Urinary bladder (tissue), 3 donors: ENCODE measurements at regions not wholly inside any gene's neighbourhood (a gene's known extent, or its start where the extent isn't known, plus 50 kb on each side); places are given as distances from the start of the nearest gene placed in this dataset.

ENCODE experiments used
- DNase-seq: peaks from one replicate; pipeline ENCODE4 v3.0.0-alpha.2; 2015; ENCODE audit errors: extremely low spot score
- H3K27ac ChIP-seq: one replicate; pipeline ENCODE4 v1.5.1; 2013; ENCODE audit warnings: low read depth, mild to moderate bottlenecking, moderate library complexity
- H3K36me3 ChIP-seq: one replicate; pipeline ENCODE4 v1.6.1; 2013; ENCODE audit warnings: mild to moderate bottlenecking, moderate library complexity; ENCODE audit not compliant: insufficient read depth
- H3K4me1 ChIP-seq: one replicate; pipeline ENCODE4 v1.6.1; 2013; ENCODE audit warnings: mild to moderate bottlenecking, moderate library complexity; ENCODE audit not compliant: insufficient read depth
- H3K4me3 ChIP-seq: one replicate; pipeline ENCODE4 v1.5.1; 2013; ENCODE audit warnings: low read depth, low read length
- WGBS: extraction: QIAGEN DNeasy Blood & Tissue Kit; methylation state at CpG from one replicate; pipeline ENCODE4 v1.1.7; 2013; 5-methylcytosine and 5-hydroxymethylcytosine counted together
- donor health status: healthy with polysubstance abuse.
- donor health status: healthy.

DNA sequence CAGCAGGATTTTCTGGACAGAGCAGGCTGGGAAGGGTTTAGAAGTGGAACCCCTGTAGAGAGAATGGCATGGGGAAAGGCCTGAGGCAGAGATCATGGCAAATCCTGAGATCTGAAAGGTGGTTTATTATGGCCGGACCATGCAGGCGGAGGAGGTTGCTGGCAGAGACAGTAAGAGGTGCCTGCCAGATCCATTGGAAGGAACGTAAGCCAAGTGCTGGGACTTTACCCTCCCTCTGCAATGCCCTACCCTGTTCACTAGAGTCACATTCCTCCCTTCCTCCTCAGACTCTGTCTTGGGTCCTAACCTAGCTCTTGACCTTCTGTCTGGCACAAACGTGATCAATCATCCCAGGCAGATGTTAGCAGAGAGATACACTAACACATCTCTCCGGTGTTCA lies 66.4 kb upstream of the SLC22A23 start:
- Histone ChIP-seq H3K4me3 (no peak overlapping the region), H3K36me3 (no peaks in the 10 kb centered on the region), H3K27ac (no peak overlapping the region), H3K4me1 (no peaks in the 10 kb centered on the region)
- WGBS, result 69% methylated on average over 5 of the region's 5 CpGs
- DNase-seq, result no peak

GRCh38 chr6:3522561-3523260 lies 65.9 kb upstream of the SLC22A23 start:
- H3K4me1 ChIP-seq, result no peaks in the 10 kb centered on the region
- no peak overlapping the region for H3K27ac ChIP-seq
- H3K4me3 ChIP-seq, result no peak overlapping the region
- 58% methylated on average over 7 of the region's 7 CpGs for WGBS
- no peak for DNase-seq
- H3K36me3 ChIP-seq, result no peaks in the 10 kb centered on the region

GRCh38 chr6:3520281-3521230 lies 63.7 kb upstream of the SLC22A23 start:
- no peaks in the 10 kb centered on the region for H3K36me3 ChIP-seq
- WGBS, result 80% methylated on average over 10 of the region's 10 CpGs
- no peak for DNase-seq

DNA sequence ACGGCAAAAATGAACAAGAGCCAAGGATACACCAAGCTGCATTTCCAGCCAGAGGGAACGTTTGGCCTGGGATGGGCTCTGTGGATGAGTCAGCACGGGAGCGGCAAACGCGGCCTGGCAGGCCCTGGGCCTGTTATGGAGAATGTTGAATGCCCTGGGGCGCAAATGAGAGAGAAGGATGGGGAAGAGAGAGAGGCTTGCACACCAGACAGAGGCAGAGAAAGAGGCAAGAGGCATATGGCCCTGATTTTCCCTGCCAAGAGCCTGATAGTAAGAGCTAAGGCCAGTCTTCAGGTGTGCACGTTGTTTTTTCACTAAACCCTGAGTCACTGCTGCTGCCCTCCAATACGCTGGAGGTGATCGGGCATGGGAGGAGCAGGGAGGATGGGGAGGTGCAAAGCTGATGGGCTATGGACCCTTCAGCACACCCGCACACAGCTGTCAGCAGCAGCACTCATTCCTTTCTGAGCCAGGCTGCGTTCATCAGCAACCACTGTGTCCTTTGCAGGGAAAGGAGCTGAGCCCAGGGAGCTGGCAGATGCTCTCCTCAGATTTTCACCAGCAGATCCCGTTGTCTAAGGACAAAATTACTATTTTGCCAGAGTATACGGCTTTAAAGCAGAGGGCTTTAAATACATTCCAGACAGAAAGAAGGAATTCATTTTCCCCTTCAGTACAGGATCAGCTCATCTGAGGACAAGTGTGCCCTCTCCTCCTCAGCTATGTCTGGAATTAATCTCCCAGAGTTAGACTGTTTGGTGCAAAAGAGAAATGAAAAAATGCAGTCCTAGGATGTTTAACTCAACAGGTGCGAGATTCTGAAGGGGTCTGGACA lies 61.7 kb upstream of the SLC22A23 start:
- Histone ChIP-seq H3K4me1 (no peaks in the 10 kb centered on the region), H3K36me3 (no peaks in the 10 kb centered on the region), H3K27ac (no peak overlapping the region), H3K4me3 (no peak overlapping the region)
- 45% methylated on average over 15 of the region's 15 CpGs for WGBS
- no peak for DNase-seq

More at GRCh38 chr6:3520281-3521230, 63.7 kb upstream of the SLC22A23 start:
- no peak overlapping the region for H3K4me3 ChIP-seq
- no peaks in the 10 kb centered on the region for H3K4me1 ChIP-seq
- no peak overlapping the region for H3K27ac ChIP-seq

DNA sequence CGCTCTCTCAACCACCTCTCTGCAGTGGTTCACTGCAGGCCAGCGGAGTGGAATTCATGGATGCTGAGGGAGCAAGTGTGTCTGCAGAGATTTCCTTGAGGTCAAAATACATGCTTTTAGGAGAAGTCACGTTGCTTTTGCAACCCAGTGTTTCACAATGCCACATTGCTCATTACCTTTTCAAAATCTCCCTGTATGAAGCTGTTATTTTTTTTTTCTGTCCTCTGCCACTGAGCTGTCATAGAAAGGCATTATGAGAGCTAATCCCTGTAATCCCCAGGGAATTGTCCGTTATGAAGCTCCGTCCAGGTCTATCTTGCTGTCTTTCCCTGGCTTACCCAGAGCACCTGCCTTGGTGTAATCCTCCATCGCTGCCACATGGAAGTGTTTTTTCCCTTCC lies 60.5 kb upstream of the SLC22A23 start:
- 78% methylated on average over 6 of the region's 6 CpGs for WGBS
- Histone ChIP-seq H3K4me1 (no peaks in the 10 kb centered on the region), H3K36me3 (no peaks in the 10 kb centered on the region), H3K4me3 (no peak overlapping the region), H3K27ac (no peak overlapping the region)
- DNase-seq, result no peak

- Histone ChIP-seq H3K36me3 (no peaks in the 10 kb centered on the region), H3K4me3 (no peak overlapping the region), H3K27ac (no peak overlapping the region), H3K4me1 (no peaks in the 10 kb centered on the region)
- WGBS, result 91% methylated on average over 5 of the region's 5 CpGs
- DNase-seq, result no peak
Measured at GRCh38 chr6:3516092-3516491, 59.2 kb upstream of the SLC22A23 start.

- no peak overlapping the region for H3K27ac ChIP-seq
- H3K36me3 ChIP-seq, result no peaks in the 10 kb centered on the region
- no peaks in the 10 kb centered on the region for H3K4me1 ChIP-seq
- H3K4me3 ChIP-seq, result no peak overlapping the region
- no peak for DNase-seq
- WGBS, result 64% methylated on average over 1 of the region's 1 CpG
Measured at GRCh38 chr6:3515669-3516068, 58.8 kb upstream of the SLC22A23 start.

- no peak overlapping the region for H3K4me3 ChIP-seq
- DNase-seq, result no peak
- H3K27ac ChIP-seq, result no peak overlapping the region
- no peaks in the 10 kb centered on the region for H3K36me3 ChIP-seq
- 87% methylated on average over 9 of the region's 9 CpGs for WGBS
- H3K4me1 ChIP-seq, result no peaks in the 10 kb centered on the region
Measured at GRCh38 chr6:3513416-3513815, 56.6 kb upstream of the SLC22A23 start.

GRCh38 chr6:3512832-3513231 lies 56.0 kb upstream of the SLC22A23 start:
- no peak overlapping the region for H3K4me3 ChIP-seq
- H3K27ac ChIP-seq, result no peak overlapping the region
- no peaks in the 10 kb centered on the region for H3K36me3 ChIP-seq
- H3K4me1 ChIP-seq, result no peaks in the 10 kb centered on the region
- no peak for DNase-seq
- 90% methylated on average over 5 of the region's 5 CpGs for WGBS

DNA sequence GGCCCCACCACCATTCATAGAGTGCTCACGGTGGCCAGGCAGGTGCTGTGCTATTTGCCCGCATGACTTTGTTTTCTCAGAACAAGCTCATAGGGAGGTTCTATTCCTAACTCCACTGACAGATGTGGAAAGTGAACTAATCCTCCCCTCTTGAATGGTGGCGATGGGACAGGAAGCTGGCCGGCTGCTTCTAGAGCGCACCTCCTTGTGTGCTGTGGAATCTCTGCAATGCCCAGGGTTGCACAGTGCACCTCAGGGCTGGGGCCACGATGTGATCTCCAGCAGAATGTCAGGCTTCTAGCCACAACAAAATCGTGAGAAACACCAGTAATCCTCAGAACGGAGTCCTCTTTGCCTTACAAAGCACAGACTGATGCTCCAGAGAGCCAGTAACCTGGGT lies 53.8 kb upstream of the SLC22A23 start:
- no peak overlapping the region for H3K27ac ChIP-seq
- H3K4me1 ChIP-seq, result no peaks in the 10 kb centered on the region
- 54% methylated on average over 8 of the region's 8 CpGs for whole genome bisulfite sequencing

DNA sequence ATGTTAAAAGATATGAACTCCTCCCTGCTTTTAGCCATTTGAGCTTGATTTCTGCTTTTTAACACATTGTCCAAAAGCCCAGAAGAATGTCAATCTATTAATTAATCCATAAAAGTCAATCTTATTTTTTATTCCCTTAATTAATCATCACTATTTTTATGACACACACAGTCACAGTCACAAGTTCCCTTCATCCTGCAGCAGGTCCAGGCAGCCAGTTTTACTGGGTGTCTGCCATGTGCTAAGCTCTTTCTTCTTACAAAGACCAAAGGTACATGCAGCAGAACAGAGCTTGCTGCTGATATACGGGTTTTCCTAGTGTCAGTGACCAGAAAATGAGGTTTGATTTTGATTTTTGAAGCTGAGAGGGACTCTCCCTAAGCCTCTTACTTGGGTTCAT lies 53.3 kb upstream of the SLC22A23 start:
- no peak for DNase-seq
- H3K36me3 ChIP-seq, result no peaks in the 10 kb centered on the region
- H3K27ac ChIP-seq, result no peak overlapping the region
- no peak overlapping the region for H3K4me3 ChIP-seq
- 63% methylated on average over 1 of the region's 1 CpG for WGBS
- H3K4me1 ChIP-seq, result no peaks in the 10 kb centered on the region

More for the DNA sequence above, 53.8 kb upstream of the SLC22A23 start:
- no peak for DNase-seq
- Histone ChIP-seq H3K36me3 (no peaks in the 10 kb centered on the region), H3K4me3 (no peak overlapping the region)

GRCh38 chr6:3509336-3509735 lies 52.5 kb upstream of the SLC22A23 start:
- H3K36me3 ChIP-seq, result no peaks in the 10 kb centered on the region
- no peak for DNase-seq
- WGBS, result 93% methylated on average over 4 of the region's 4 CpGs
- no peaks in the 10 kb centered on the region for H3K4me1 ChIP-seq
- no peak overlapping the region for H3K4me3 ChIP-seq
- no peak overlapping the region for H3K27ac ChIP-seq

GRCh38 chr6:3506751-3507383 lies 50.0 kb upstream of the SLC22A23 start:
- 62% methylated on average over 4 of the region's 4 CpGs for WGBS

More at GRCh38 chr6:3506751-3507383, 50.0 kb upstream of the SLC22A23 start:
- Histone ChIP-seq H3K27ac (no peak overlapping the region), H3K36me3 (no peaks in the 10 kb centered on the region), H3K4me1 (no peaks in the 10 kb centered on the region), H3K4me3 (no peak overlapping the region)
- no peak for DNase-seq
